ENCODE measurements at regions not wholly inside any gene's neighbourhood (a gene's known extent, or its start where the extent isn't known, plus 50 kb on each side); places are given as distances from the start of the nearest gene placed in this dataset.
"Not testable (repeated sequence)": the region's sequence is repeated elsewhere in the genome, so short reads cannot be mapped to it uniquely, and the experiment has no call there.

GRCh38 chr5:2151301-2151888, 268.7 kb upstream of the IRX4 start:
- H3K9me3 Mint-ChIP-seq; H3K27me3 Mint-ChIP-seq (ENCODE audit: low read depth); DNase-seq (ENCODE audit: low spot score); H3K36me3 Mint-ChIP-seq (ENCODE audit: low read depth); H3K27ac Mint-ChIP-seq; H3K4me3 Mint-ChIP-seq; H3K4me1 Mint-ChIP-seq (ENCODE audit: low read depth): not testable (repeated sequence)

- no peaks in the 10 kb centered on the region for H3K36me3 Mint-ChIP-seq (ENCODE audit: low read depth)
Observed at GRCh38 chr5:2149195-2149539, 266.4 kb upstream of the IRX4 start.

DNA sequence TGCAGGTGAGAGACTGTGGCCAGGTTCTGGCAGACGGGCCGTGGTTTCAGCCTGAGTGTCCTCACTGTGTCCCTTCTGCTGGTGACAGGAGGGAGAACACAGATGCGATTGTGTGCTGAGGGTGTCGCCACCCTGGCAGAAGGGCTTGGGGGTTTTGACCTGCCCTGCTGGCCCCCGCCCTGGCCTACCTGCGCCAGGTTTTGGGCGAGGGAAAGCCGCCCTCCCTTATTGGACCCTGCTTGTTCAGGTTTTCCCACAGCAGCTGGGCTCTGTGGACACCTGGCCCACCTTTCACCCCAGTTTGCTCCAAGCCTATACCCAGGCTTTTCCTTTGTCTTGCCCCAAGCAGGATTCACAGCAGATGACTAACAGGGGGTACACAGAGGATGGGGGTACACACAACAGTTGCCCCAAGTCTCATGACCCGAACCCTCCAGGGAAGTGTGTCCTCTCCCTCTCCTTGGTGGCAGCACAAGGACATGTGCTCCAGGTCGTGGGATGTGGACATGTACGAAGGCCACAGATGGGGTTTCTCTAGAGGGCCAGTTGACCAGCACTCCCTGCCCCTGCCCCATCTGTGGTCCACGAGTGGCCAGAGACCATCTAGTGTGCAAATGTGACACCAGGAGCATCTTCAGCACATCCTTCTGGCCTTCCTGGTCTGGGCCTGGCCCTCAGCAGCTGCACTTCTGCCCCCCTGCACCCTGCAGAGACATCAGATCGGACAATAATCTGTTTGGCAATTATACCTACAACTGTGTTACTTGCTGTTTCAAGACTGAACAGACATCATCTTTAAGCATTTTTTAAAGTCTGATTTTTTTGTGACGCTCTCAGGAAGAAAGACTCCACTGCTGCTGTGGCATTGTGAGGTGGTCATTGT, 265.8 kb upstream of the IRX4 start:
- no peak overlapping the region for H3K27ac Mint-ChIP-seq
- no peaks in the 10 kb centered on the region for H3K36me3 Mint-ChIP-seq (ENCODE audit: low read depth)
- no peaks in the 10 kb centered on the region for H3K27me3 Mint-ChIP-seq (ENCODE audit: low read depth)
- DNase-seq (ENCODE audit: low spot score): no peak
- H3K4me3 Mint-ChIP-seq: no peak overlapping the region
- peaks cover 3% of the 10 kb centered on the region for H3K4me1 Mint-ChIP-seq (ENCODE audit: low read depth)
- H3K9me3 Mint-ChIP-seq: no peaks in the 10 kb centered on the region

More at GRCh38 chr5:2149195-2149539, 266.4 kb upstream of the IRX4 start:
- no peaks in the 10 kb centered on the region for H3K9me3 Mint-ChIP-seq
- H3K27me3 Mint-ChIP-seq (ENCODE audit: low read depth): no peaks in the 10 kb centered on the region
- no peak overlapping the region for H3K27ac Mint-ChIP-seq
- peaks cover 3% of the 10 kb centered on the region for H3K4me1 Mint-ChIP-seq (ENCODE audit: low read depth)
- DNase-seq (ENCODE audit: low spot score): peak; percentile 26
- H3K4me3 Mint-ChIP-seq: no peak overlapping the region

DNA sequence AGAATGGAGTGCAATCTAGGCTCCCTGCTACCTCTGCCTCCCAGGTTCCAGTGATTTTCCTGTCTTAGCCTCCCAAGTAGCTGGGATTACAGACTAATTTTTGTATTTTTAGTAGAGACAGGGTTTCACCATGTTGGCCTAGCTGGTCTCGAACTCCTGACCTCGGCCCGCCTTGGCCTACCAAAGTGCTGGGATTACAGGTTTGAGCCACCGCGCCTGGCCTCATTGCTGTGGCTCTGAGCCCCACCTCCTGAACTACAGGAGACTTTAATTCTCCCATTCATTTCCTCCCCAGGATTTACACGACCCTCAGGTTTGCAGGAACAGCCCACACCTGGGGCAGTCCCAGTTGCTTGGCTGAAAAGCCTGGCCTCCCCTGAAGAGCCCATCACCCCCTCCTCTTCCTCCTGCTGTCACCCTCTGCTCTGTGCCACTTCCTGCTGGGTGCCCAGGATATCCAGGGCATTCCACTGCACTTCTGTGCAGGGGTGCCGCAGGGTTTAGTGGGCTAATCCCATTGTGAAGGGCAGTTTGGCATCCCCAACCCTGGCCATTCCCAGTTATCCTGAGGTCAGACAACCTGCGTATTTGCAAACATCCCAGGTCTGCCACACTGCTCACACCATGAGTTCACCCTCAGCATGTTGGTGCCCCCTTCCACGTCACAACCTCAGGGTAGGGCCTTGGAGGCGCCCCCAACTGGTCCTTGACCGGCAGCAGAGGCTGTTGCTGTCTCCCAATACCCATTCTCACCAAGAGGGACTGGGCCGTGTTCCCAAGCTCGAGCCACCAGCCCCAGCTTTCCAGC, 265.0 kb upstream of the IRX4 start:
- no peaks in the 10 kb centered on the region for H3K27me3 Mint-ChIP-seq (ENCODE audit: low read depth)
- H3K36me3 Mint-ChIP-seq (ENCODE audit: low read depth): no peaks in the 10 kb centered on the region
- DNase-seq (ENCODE audit: low spot score): no peak

GRCh38 chr5:2143646-2144353, 261.1 kb upstream of the IRX4 start:
- no peaks in the 10 kb centered on the region for H3K36me3 Mint-ChIP-seq (ENCODE audit: low read depth)
- DNase-seq (ENCODE audit: low spot score): no peak
- H3K27ac Mint-ChIP-seq: no peak overlapping the region
- H3K27me3 Mint-ChIP-seq (ENCODE audit: low read depth): no peaks in the 10 kb centered on the region
- H3K9me3 Mint-ChIP-seq: no peaks in the 10 kb centered on the region
- no peak overlapping the region for H3K4me3 Mint-ChIP-seq
- H3K4me1 Mint-ChIP-seq (ENCODE audit: low read depth): no peaks in the 10 kb centered on the region

More for the DNA sequence above, 265.0 kb upstream of the IRX4 start:
- Mint-ChIP-seq H3K9me3 (no peaks in the 10 kb centered on the region), H3K27ac (no peak overlapping the region), H3K4me3 (no peak overlapping the region), H3K4me1 (ENCODE audit: low read depth) (peaks cover 3% of the 10 kb centered on the region)

DNA sequence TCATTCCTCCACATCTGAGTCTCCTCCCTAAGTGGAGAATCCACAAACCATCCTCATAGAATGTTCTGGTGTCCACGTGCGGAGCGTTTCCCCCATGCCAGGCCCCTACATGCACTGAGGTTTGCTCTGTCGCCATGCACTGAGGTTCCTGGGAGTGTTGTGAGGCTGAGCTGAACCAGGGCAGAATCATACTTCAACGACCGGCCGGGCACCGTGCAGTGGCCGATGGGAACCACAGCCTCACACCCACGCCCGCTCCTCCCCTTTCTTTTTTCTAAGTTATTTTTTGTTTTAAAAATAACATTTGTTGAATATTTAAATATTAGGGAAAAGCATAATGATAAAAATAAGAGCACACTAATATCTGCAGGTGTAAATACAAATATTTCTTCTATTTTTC, 260.4 kb upstream of the IRX4 start:
- Mint-ChIP-seq H3K4me1 (ENCODE audit: low read depth) (no peaks in the 10 kb centered on the region), H3K36me3 (ENCODE audit: low read depth) (no peaks in the 10 kb centered on the region), H3K4me3 (no peak overlapping the region), H3K27ac (no peak overlapping the region), H3K27me3 (ENCODE audit: low read depth) (no peaks in the 10 kb centered on the region), H3K9me3 (no peaks in the 10 kb centered on the region)
- DNase-seq (ENCODE audit: low spot score): no peak

DNA sequence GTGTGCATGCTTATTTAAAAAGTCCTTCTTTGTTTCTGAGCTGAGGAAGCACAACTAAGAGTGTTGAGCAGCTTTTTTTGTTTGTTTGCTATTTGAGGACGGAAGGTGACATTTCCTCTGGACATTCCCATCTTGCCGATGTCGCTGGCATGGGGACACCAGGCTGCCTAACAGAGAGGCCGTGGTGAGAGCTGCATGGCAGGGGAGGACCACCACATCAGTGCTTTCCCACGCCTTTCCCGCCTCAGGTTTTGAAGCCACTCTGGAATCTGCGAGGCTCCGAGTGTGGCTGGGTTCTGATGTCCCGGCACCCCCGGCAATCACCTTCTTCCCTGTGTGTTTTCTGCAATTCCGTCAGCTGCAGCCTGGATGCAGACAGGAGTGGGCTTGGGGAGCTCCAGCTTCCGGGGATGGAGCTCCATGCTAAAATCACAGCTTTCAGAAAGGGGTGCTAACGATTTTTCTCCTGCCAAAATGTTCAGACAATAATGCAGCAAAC, 259.8 kb upstream of the IRX4 start:
- Mint-ChIP-seq H3K36me3 (ENCODE audit: low read depth) (no peaks in the 10 kb centered on the region), H3K27ac (no peak overlapping the region), H3K4me3 (no peak overlapping the region), H3K4me1 (ENCODE audit: low read depth) (no peaks in the 10 kb centered on the region), H3K9me3 (no peaks in the 10 kb centered on the region), H3K27me3 (ENCODE audit: low read depth) (no peaks in the 10 kb centered on the region)
- DNase-seq (ENCODE audit: low spot score): no peak

DNA sequence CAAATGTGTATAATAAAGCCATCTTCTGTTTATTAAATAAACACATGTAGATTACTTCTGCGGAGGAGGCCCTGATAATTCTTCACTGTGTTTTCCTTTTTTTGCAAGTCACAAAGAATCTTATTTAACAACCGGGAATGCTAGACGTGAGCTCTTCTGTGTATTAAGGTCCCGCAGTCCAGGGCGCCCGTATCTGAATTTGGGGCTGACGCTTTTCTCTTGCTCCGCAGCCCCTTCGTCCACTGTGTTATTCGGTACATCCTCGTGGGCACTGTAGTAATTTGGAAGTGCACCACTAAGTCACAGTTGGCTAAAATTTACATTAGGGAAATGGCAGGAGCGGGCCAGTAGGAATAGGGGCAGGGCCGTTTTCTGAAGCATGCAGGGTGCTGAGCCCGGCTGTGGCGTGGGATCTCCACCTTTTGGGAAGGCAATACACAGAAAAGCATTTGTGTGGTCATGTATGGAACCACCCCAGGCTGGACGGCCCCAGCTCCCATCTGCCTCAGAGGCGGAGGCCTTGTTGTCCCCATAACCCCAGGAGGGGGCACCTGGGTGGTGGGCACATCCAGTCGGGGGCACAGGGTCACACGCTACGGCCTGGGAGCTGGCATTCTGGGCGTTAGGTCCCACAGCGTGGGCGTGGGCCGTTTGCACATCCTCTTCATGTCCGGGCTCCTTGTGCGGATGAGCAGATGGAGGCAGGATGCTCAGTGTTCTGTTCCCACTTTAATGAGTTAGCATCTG, 258.7 kb upstream of the IRX4 start:
- H3K27me3 Mint-ChIP-seq (ENCODE audit: low read depth): no peaks in the 10 kb centered on the region
- no peaks in the 10 kb centered on the region for H3K4me1 Mint-ChIP-seq (ENCODE audit: low read depth)
- H3K36me3 Mint-ChIP-seq (ENCODE audit: low read depth): no peaks in the 10 kb centered on the region

GRCh38 chr5:2140501-2141175, 257.9 kb upstream of the IRX4 start:
- no peaks in the 10 kb centered on the region for H3K4me1 Mint-ChIP-seq (ENCODE audit: low read depth)
- no peaks in the 10 kb centered on the region for H3K27me3 Mint-ChIP-seq (ENCODE audit: low read depth)
- H3K4me3 Mint-ChIP-seq: no peak overlapping the region
- no peaks in the 10 kb centered on the region for H3K9me3 Mint-ChIP-seq
- no peaks in the 10 kb centered on the region for H3K36me3 Mint-ChIP-seq (ENCODE audit: low read depth)
- no peak overlapping the region for H3K27ac Mint-ChIP-seq
- no peak for DNase-seq (ENCODE audit: low spot score)

More for the DNA sequence above, 258.7 kb upstream of the IRX4 start:
- DNase-seq (ENCODE audit: low spot score): no peak
- Mint-ChIP-seq H3K9me3 (no peaks in the 10 kb centered on the region), H3K4me3 (no peak overlapping the region), H3K27ac (no peak overlapping the region)

GRCh38 chr5:2139478-2139877, 256.8 kb upstream of the IRX4 start:
- Mint-ChIP-seq H3K36me3 (ENCODE audit: low read depth) (no peaks in the 10 kb centered on the region), H3K9me3 (no peaks in the 10 kb centered on the region), H3K4me3 (no peak overlapping the region), H3K27ac (no peak overlapping the region), H3K27me3 (ENCODE audit: low read depth) (no peaks in the 10 kb centered on the region), H3K4me1 (ENCODE audit: low read depth) (no peaks in the 10 kb centered on the region)
- no peak for DNase-seq (ENCODE audit: low spot score)

GRCh38 chr5:2138896-2139295, 256.2 kb upstream of the IRX4 start:
- Mint-ChIP-seq H3K4me1 (ENCODE audit: low read depth) (no peaks in the 10 kb centered on the region), H3K36me3 (ENCODE audit: low read depth) (no peaks in the 10 kb centered on the region), H3K9me3 (no peaks in the 10 kb centered on the region), H3K4me3 (no peak overlapping the region), H3K27me3 (ENCODE audit: low read depth) (no peaks in the 10 kb centered on the region), H3K27ac (no peak overlapping the region)
- DNase-seq (ENCODE audit: low spot score): no peak

DNA sequence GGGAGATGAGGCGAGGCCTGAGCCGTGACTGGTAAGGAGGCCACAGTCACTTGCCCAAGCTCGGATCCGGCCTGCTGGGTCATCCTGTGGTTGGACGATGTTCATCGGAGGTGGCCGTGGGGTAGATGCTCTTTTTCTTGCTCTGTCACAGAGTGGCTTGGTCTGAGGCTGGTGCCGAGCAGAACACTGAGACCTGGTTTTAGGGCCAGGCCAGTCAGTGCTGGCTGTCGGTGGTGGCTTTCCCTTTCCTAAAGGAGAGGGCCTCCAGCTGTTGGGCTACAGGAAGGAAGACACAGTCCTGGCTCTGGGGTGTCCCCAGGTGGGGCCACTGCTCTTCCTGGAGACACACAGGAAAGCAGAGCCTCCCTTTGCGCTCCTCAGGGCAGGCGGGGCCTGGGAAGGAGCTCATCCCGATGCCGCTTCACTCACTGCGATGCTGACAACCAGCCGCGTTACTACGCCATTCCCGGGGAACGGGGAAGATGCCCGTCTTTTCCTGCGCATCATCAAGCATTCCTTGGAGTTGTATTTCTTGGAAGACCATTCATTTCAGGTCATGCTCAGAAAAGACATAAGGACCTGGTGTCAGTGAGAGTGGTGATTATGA, 254.8 kb upstream of the IRX4 start:
- DNase-seq (ENCODE audit: low spot score): no peak
- no peaks in the 10 kb centered on the region for H3K9me3 Mint-ChIP-seq
- no peak overlapping the region for H3K27ac Mint-ChIP-seq
- H3K4me3 Mint-ChIP-seq: no peak overlapping the region
- H3K4me1 Mint-ChIP-seq (ENCODE audit: low read depth): no peaks in the 10 kb centered on the region
- no peaks in the 10 kb centered on the region for H3K27me3 Mint-ChIP-seq (ENCODE audit: low read depth)
- no peaks in the 10 kb centered on the region for H3K36me3 Mint-ChIP-seq (ENCODE audit: low read depth)

Measured in T-helper 2 cell treated with Interferon-gamma antibody and Interleukin-4, amounts not matched to agents 5 μg/mL and 100 μg/mL, for 36 hours (primary cell).